ENCODE measurements at regions not wholly inside any gene's neighbourhood (a gene's known extent, or its start where the extent isn't known, plus 50 kb on each side); places are given as distances from the start of the nearest gene placed in this dataset.

- H3K9ac ChIP-seq, result no peak overlapping the region
- H3K36me3 ChIP-seq (ENCODE audit: control insufficient read depth, insufficient read depth, low read length), result no peaks in the 10 kb centered on the region
- TF ChIP-seq CTCF (IDR thresholded peaks at IDR 0.05), result no peak
- H3K4me2 ChIP-seq (ENCODE audit: low read length), result no peak overlapping the region
- H3K27me3 ChIP-seq (ENCODE audit: control insufficient read depth, insufficient read depth, low read length), result no peaks in the 10 kb centered on the region
- no peaks in the 10 kb centered on the region for H3K9me3 ChIP-seq (ENCODE audit: control insufficient read depth, low read length)
- H2AFZ ChIP-seq, result no peak overlapping the region
- no peak overlapping the region for H3K4me3 ChIP-seq (ENCODE audit: low read depth, low read length)
- no peaks in the 10 kb centered on the region for H3K79me2 ChIP-seq
- no peaks in the 10 kb centered on the region for H3K4me1 ChIP-seq
- peak overlapping the region; percentile 46 for H3K27ac ChIP-seq
Measured at GRCh38 chr5:142542078-142542477, 143.8 kb downstream of the FGF1 start.

- Histone ChIP-seq H3K9ac (no peak overlapping the region), H3K4me3 (ENCODE audit: low read depth, low read length) (no peak overlapping the region), H3K9me3 (ENCODE audit: control insufficient read depth, low read length) (no peaks in the 10 kb centered on the region), H3K4me2 (ENCODE audit: low read length) (no peak overlapping the region), H3K27me3 (ENCODE audit: control insufficient read depth, insufficient read depth, low read length) (no peaks in the 10 kb centered on the region), H2AFZ (no peak overlapping the region), H3K79me2 (no peaks in the 10 kb centered on the region), H3K27ac (no peak overlapping the region), H3K36me3 (ENCODE audit: control insufficient read depth, insufficient read depth, low read length) (no peaks in the 10 kb centered on the region), H3K4me1 (no peaks in the 10 kb centered on the region)
- no peak for TF ChIP-seq CTCF (IDR thresholded peaks at IDR 0.05)
Measured at GRCh38 chr5:142540922-142541422, 144.9 kb downstream of the FGF1 start.

- TF ChIP-seq CTCF (IDR thresholded peaks at IDR 0.05), result no peak
- no peak overlapping the region for H3K4me3 ChIP-seq (ENCODE audit: low read depth, low read length)
- no peaks in the 10 kb centered on the region for H3K79me2 ChIP-seq
- no peak overlapping the region for H3K27ac ChIP-seq
- no peaks in the 10 kb centered on the region for H3K27me3 ChIP-seq (ENCODE audit: control insufficient read depth, insufficient read depth, low read length)
- no peaks in the 10 kb centered on the region for H3K9me3 ChIP-seq (ENCODE audit: control insufficient read depth, low read length)
- no peaks in the 10 kb centered on the region for H3K36me3 ChIP-seq (ENCODE audit: control insufficient read depth, insufficient read depth, low read length)
- H2AFZ ChIP-seq, result no peak overlapping the region
- no peak overlapping the region for H3K9ac ChIP-seq
- no peak overlapping the region for H3K4me2 ChIP-seq (ENCODE audit: low read length)
- H3K4me1 ChIP-seq, result no peaks in the 10 kb centered on the region
Measured at GRCh38 chr5:142539154-142539740, 146.6 kb downstream of the FGF1 start.

- Histone ChIP-seq H3K79me2 (no peaks in the 10 kb centered on the region), H3K9ac (no peak overlapping the region), H3K9me3 (ENCODE audit: control insufficient read depth, low read length) (no peaks in the 10 kb centered on the region), H2AFZ (no peak overlapping the region), H3K36me3 (ENCODE audit: control insufficient read depth, insufficient read depth, low read length) (no peaks in the 10 kb centered on the region), H3K27me3 (ENCODE audit: control insufficient read depth, insufficient read depth, low read length) (no peaks in the 10 kb centered on the region), H3K27ac (no peak overlapping the region), H3K4me3 (ENCODE audit: low read depth, low read length) (no peak overlapping the region), H3K4me1 (no peaks in the 10 kb centered on the region), H3K4me2 (ENCODE audit: low read length) (no peak overlapping the region)
- TF ChIP-seq CTCF (IDR thresholded peaks at IDR 0.05), result no peak
Measured at GRCh38 chr5:142537938-142538337, 148.0 kb downstream of the FGF1 start.

- Histone ChIP-seq H3K9ac (no peak overlapping the region), H3K4me3 (ENCODE audit: low read depth, low read length) (no peak overlapping the region), H3K36me3 (ENCODE audit: control insufficient read depth, insufficient read depth, low read length) (no peaks in the 10 kb centered on the region), H3K27ac (no peak overlapping the region), H3K27me3 (ENCODE audit: control insufficient read depth, insufficient read depth, low read length) (no peaks in the 10 kb centered on the region), H3K9me3 (ENCODE audit: control insufficient read depth, low read length) (no peaks in the 10 kb centered on the region), H3K79me2 (no peaks in the 10 kb centered on the region), H3K4me2 (ENCODE audit: low read length) (no peak overlapping the region), H2AFZ (no peak overlapping the region), H3K4me1 (no peaks in the 10 kb centered on the region)
- TF ChIP-seq CTCF (IDR thresholded peaks at IDR 0.05), result no peak
Measured at GRCh38 chr5:142532781-142533176, 153.1 kb downstream of the FGF1 start.

Measured in parathyroid adenoma (tissue), 2 donors.